SK-N-SH (cell line): ENCODE measurements at regions not wholly inside any gene's neighbourhood (a gene's known extent, or its start where the extent isn't known, plus 50 kb on each side); places are given as distances from the start of the nearest gene placed in this dataset.
A peak's percentile ranks its signal among the peaks of the same experiment; 100 is the strongest.

Experiments
- CTCF ChIA-PET: fragments of 300-600, 350-600 bp; formaldehyde crosslinking; extraction: SDS; loops from one replicate; lab custom pipeline; 2021; lab: Yijun Ruan, JAX
- POLR2A ChIA-PET: fragments of 350-600 bp; sonication (Branson Sonifier 250); formaldehyde crosslinking; extraction: SDS; loops from one replicate; lab custom pipeline; 2020; ENCODE audit warnings: antibody characterized with exemption, inconsistent platforms; lab: Yijun Ruan, JAX
- DNase-seq: peaks from one replicate; pipeline ENCODE4 v3.0.0; 2012
- H2AFZ ChIP-seq: fragments of 200-600 bp; sonication (generic); 2 replicates; pipeline ENCODE4 v1.8.1; 2016; ENCODE audit warnings: antibody characterized with exemption, mild to moderate bottlenecking, low read depth
- H3F3A ChIP-seq: fragments of 200-600 bp; sonication (generic); replicated peaks from 2 replicates; pipeline ENCODE3; 2016; ENCODE audit warnings: antibody characterized with exemption, mild to moderate bottlenecking; ENCODE audit not compliant: insufficient read depth
- H3K27ac ChIP-seq, 2 experiments: fragments of 200-500 bp in 1 of 2; fragments of 200-600 bp in 1 of 2; sonication (Bioruptor generic) in 1 of 2; sonication (generic), shearing (Covaris generic) in 1 of 2; 2 replicates each; pipeline versions ENCODE4 v1.5.1 to v1.6.1; 2014 to 2016; ENCODE audit warnings: low read depth in 2 of 2, inconsistent platforms in 1 of 2, low read length in 1 of 2, mild to moderate bottlenecking in 1 of 2, mixed read lengths in 1 of 2
- H3K27me3 ChIP-seq: fragments of 200-600 bp; sonication (generic), shearing (Covaris generic); 2 replicates; pipeline ENCODE4 v1.6.1; 2016; ENCODE audit warnings: mixed run types; ENCODE audit not compliant: insufficient read depth
- H3K36me3 ChIP-seq, 2 experiments: fragments of 200-500 bp in 1 of 2; fragments of 200-600 bp in 1 of 2; sonication (Bioruptor generic) in 1 of 2; sonication (generic) in 1 of 2; replicated peaks in 1 of 2; 2 replicates each; pipeline versions ENCODE3 to v1.5.1; 2014 to 2016; ENCODE audit warnings: low read length in 1 of 2, mild to moderate bottlenecking in 1 of 2; ENCODE audit not compliant: insufficient read depth in 2 of 2, control insufficient read depth in 1 of 2
- H3K4me1 ChIP-seq, 2 experiments: fragments of 200-500 bp in 1 of 2; fragments of 200-600 bp in 1 of 2; sonication (Bioruptor generic) in 1 of 2; sonication (generic), shearing (Covaris generic) in 1 of 2; 2 replicates each; pipeline versions ENCODE4 v1.5.1 to v1.6.1; 2014 to 2016; ENCODE audit warnings: low read depth in 1 of 2, low read length in 1 of 2, mixed run types in 1 of 2; ENCODE audit not compliant: insufficient read depth in 2 of 2, control insufficient read depth in 1 of 2
- H3K4me2 ChIP-seq: fragments of 200-600 bp; sonication (generic), shearing (Covaris generic); 2 replicates; pipeline ENCODE4 v1.6.1; 2017; ENCODE audit warnings: mixed run types
- H3K4me3 ChIP-seq, 2 experiments: fragments of 200-500 bp in 1 of 2; fragments of 200-600 bp in 1 of 2; sonication (Bioruptor generic) in 1 of 2; sonication (generic), shearing (Covaris generic) in 1 of 2; 2 replicates each; pipeline versions ENCODE4 v1.5.1 to v1.8.1; 2014 to 2016; ENCODE audit warnings: low read depth in 2 of 2, inconsistent platforms in 1 of 2, low read length in 1 of 2, mild to moderate bottlenecking in 1 of 2, mixed read lengths in 1 of 2, moderate library complexity in 1 of 2
- H3K79me2 ChIP-seq: fragments of 200-600 bp; sonication (generic); 2 replicates; pipeline ENCODE4 v1.8.1; 2017; ENCODE audit warnings: mild to moderate bottlenecking; ENCODE audit not compliant: insufficient read depth
- H3K9ac ChIP-seq: fragments of 200-600 bp; sonication (generic); 2 replicates; pipeline ENCODE4 v1.6.1; 2017; ENCODE audit warnings: mixed run types
- H3K9me2 ChIP-seq: fragments of 200-600 bp; sonication (generic); 2 replicates; pipeline ENCODE4 v1.6.1; 2017; ENCODE audit warnings: mixed run types
- H3K9me3 ChIP-seq: fragments of 200-600 bp; sonication (generic); 2 replicates; pipeline ENCODE4 v1.6.1; 2017; ENCODE audit warnings: mixed run types, mild to moderate bottlenecking, moderate library complexity
- H4K20me1 ChIP-seq: fragments of 200-600 bp; sonication (generic); 2 replicates; pipeline ENCODE4 v1.6.1; 2017; ENCODE audit warnings: mild to moderate bottlenecking, mixed run types; ENCODE audit not compliant: insufficient read depth
- CTCF ChIP-seq: fragments of 200-600 bp; sonication (generic); IDR thresholded peaks from 2 replicates; pipeline ENCODE4 v1.6.1; 2017; ENCODE audit warnings: antibody characterized with exemption, mild to moderate bottlenecking, moderate library complexity
- ELF1 ChIP-seq: IDR thresholded peaks from 2 replicates; pipeline ENCODE4 v1.4.0; 2012
- EP300 ChIP-seq, 2 experiments: IDR thresholded peaks; 2 replicates each; pipeline versions ENCODE4 v1.4.0 to v1.6.1; 2012; ENCODE audit warnings: borderline replicate concordance in 1 of 2, low read depth in 1 of 2, low read length in 1 of 2
- FOSL2 ChIP-seq: IDR thresholded peaks from 2 replicates; pipeline ENCODE4 v1.4.0; 2012; ENCODE audit warnings: low read depth, mild to moderate bottlenecking, moderate library complexity, borderline replicate concordance
- GABPA ChIP-seq: IDR thresholded peaks from 2 replicates; pipeline ENCODE4 v1.4.0; 2012; ENCODE audit warnings: low read depth, mild to moderate bottlenecking
- JUND ChIP-seq: IDR thresholded peaks from 2 replicates; pipeline ENCODE4 v1.4.0; 2012
- MXI1 ChIP-seq: IDR thresholded peaks from 2 replicates; pipeline ENCODE4 v1.6.1; 2012; ENCODE audit warnings: mild to moderate bottlenecking, low read depth, low read length, improper control_type of control experiment
- NFIC ChIP-seq: IDR thresholded peaks from 2 replicates; pipeline ENCODE4 v1.4.0; 2012; ENCODE audit warnings: borderline replicate concordance
- NRF1 ChIP-seq: IDR thresholded peaks from 2 replicates; pipeline ENCODE4 v1.6.1; 2012; ENCODE audit warnings: low read depth, mild to moderate bottlenecking, low read length
- RCOR1 ChIP-seq: fragments of 150-350 bp; IDR thresholded peaks from 2 replicates; pipeline ENCODE4 v1.6.1; 2017; ENCODE audit warnings: antibody characterized with exemption, low read length
- RXRA ChIP-seq: IDR thresholded peaks from 2 replicates; pipeline ENCODE4 v1.4.0; 2012; ENCODE audit warnings: low read depth, mild to moderate bottlenecking, borderline replicate concordance
- SIN3A ChIP-seq: IDR thresholded peaks from 2 replicates; pipeline ENCODE4 v1.6.1; 2012; ENCODE audit warnings: low read depth, mild to moderate bottlenecking, low read length, moderate library complexity, borderline replicate concordance
- SMC3 ChIP-seq: IDR thresholded peaks from 2 replicates; pipeline ENCODE4 v1.6.1; 2012; ENCODE audit warnings: low read depth, low read length, improper control_type of control experiment
- TAF1 ChIP-seq: IDR thresholded peaks from 2 replicates; pipeline ENCODE4 v1.6.1; 2012; ENCODE audit warnings: low read depth, mild to moderate bottlenecking, low read length, moderate library complexity, borderline replicate concordance
- TCF12 ChIP-seq: IDR thresholded peaks from 2 replicates; pipeline ENCODE4 v1.4.0; 2012
- TEAD4 ChIP-seq: IDR thresholded peaks from 2 replicates; pipeline ENCODE4 v1.4.0; 2012; ENCODE audit warnings: mild to moderate bottlenecking, borderline replicate concordance; ENCODE audit not compliant: insufficient read depth
- YY1 ChIP-seq: IDR thresholded peaks from 2 replicates; pipeline ENCODE4 v1.4.0; 2012; ENCODE audit warnings: low read depth, mild to moderate bottlenecking
- WGBS: methylation state at CpG from one replicate; pipeline ENCODE4 v1.1.6; 2017; ENCODE audit warnings: low lambda C conversion rate; 5-methylcytosine and 5-hydroxymethylcytosine counted together
- TF ChIP-seq, protein P1 (sequence below): IDR thresholded peaks from 2 replicates; pipeline ENCODE4 v1.4.0; 2012; ENCODE audit warnings: low read depth
- TF ChIP-seq, protein P2 (sequence below): IDR thresholded peaks from 2 replicates; pipeline ENCODE4 v1.4.0; 2012; ENCODE audit warnings: low read depth, borderline replicate concordance
- TF ChIP-seq, protein P3 (sequence below): IDR thresholded peaks from 2 replicates; pipeline ENCODE4 v1.6.1; 2012; ENCODE audit warnings: mild to moderate bottlenecking, low read depth, low read length, moderate library complexity

DNA sequence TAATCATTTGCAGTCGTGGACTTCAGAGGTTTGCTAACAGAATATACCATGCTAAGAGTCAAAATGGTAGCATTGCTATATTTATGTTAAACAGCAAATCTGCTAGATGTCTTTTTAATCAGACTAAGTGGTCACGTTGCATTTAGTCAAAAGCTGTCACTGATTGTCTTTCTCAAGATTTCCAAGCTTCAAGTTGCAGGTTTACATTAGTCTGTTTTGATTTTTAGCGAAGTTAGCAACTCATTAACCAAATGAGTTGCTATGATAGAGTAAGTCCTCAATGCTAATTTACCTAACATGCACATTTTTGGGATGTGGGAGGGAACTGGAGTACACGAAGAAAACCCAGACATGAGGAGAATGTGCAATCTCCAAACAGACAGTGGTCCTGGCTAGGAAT lies 653.2 kb downstream of the TNS3 start:
- no peaks in the 10 kb centered on the region for H3K27me3 ChIP-seq
- POLR2A ChIA-PET, result no interaction called here
- H3K9me3 ChIP-seq, result no peaks in the 10 kb centered on the region
- WGBS, result 77% methylated on average over 4 of the region's 4 CpGs
- H3K36me3 ChIP-seq, result no peaks in the 10 kb centered on the region
- peak overlapping the region; percentile 2; the same call in 1 of the 2 replicates for H2AFZ ChIP-seq
- no peaks in the 10 kb centered on the region for H3K9me2 ChIP-seq
- DNase-seq, result no peak
- TF ChIP-seq GABPA (no peak), TAF1 (no peak), JUND (no peak), NFIC (no peak), FOSL2 (no peak), EP300 (IDR thresholded peaks at IDR 0.05; ENCODE audit: borderline replicate concordance in 1 of 2, low read depth in 1 of 2, low read length in 1 of 2) (no peak), SMC3 (no peak), RXRA (no peak), ELF1 (no peak), MXI1 (no peak), RCOR1 (no peak), TEAD4 (no peak), CTCF (no peak), NRF1 (no peak), SIN3A (no peak), TCF12 (no peak), YY1 (no peak)
- TF ChIP-seq, protein P1, sequence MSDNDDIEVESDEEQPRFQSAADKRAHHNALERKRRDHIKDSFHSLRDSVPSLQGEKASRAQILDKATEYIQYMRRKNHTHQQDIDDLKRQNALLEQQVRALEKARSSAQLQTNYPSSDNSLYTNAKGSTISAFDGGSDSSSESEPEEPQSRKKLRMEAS, result no peak
- TF ChIP-seq, protein P2, sequence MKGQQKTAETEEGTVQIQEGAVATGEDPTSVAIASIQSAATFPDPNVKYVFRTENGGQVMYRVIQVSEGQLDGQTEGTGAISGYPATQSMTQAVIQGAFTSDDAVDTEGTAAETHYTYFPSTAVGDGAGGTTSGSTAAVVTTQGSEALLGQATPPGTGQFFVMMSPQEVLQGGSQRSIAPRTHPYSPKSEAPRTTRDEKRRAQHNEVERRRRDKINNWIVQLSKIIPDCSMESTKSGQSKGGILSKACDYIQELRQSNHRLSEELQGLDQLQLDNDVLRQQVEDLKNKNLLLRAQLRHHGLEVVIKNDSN, result no peak
- TF ChIP-seq, protein P3, sequence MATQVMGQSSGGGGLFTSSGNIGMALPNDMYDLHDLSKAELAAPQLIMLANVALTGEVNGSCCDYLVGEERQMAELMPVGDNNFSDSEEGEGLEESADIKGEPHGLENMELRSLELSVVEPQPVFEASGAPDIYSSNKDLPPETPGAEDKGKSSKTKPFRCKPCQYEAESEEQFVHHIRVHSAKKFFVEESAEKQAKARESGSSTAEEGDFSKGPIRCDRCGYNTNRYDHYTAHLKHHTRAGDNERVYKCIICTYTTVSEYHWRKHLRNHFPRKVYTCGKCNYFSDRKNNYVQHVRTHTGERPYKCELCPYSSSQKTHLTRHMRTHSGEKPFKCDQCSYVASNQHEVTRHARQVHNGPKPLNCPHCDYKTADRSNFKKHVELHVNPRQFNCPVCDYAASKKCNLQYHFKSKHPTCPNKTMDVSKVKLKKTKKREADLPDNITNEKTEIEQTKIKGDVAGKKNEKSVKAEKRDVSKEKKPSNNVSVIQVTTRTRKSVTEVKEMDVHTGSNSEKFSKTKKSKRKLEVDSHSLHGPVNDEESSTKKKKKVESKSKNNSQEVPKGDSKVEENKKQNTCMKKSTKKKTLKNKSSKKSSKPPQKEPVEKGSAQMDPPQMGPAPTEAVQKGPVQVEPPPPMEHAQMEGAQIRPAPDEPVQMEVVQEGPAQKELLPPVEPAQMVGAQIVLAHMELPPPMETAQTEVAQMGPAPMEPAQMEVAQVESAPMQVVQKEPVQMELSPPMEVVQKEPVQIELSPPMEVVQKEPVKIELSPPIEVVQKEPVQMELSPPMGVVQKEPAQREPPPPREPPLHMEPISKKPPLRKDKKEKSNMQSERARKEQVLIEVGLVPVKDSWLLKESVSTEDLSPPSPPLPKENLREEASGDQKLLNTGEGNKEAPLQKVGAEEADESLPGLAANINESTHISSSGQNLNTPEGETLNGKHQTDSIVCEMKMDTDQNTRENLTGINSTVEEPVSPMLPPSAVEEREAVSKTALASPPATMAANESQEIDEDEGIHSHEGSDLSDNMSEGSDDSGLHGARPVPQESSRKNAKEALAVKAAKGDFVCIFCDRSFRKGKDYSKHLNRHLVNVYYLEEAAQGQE, result no peak
- TF ChIP-seq, all 33 proteins: peak for 0
- Histone ChIP-seq H3K4me3 (no peak overlapping the region), H3F3A (peaks cover 27% of the 10 kb centered on the region), H3K27ac (no peak overlapping the region), H3K9ac (no peak overlapping the region), H3K4me2 (no peak overlapping the region), H3K4me1 (peaks cover 20 to 30% of the 10 kb centered on the region in 2 experiments), H3K79me2 (no peaks in the 10 kb centered on the region), H4K20me1 (no peaks in the 10 kb centered on the region)
- CTCF ChIA-PET, result interaction anchor here (0.7 to 2.2 kb wide), 2 partner anchors 9 to 28 kb away, joined by 3 to 8 read pairs; no protein-coding TSS in a partner anchor
